ENCODE measurements at regions not wholly inside any gene's neighbourhood (a gene's known extent, or its start where the extent isn't known, plus 50 kb on each side); places are given as distances from the start of the nearest gene placed in this dataset.

DNA sequence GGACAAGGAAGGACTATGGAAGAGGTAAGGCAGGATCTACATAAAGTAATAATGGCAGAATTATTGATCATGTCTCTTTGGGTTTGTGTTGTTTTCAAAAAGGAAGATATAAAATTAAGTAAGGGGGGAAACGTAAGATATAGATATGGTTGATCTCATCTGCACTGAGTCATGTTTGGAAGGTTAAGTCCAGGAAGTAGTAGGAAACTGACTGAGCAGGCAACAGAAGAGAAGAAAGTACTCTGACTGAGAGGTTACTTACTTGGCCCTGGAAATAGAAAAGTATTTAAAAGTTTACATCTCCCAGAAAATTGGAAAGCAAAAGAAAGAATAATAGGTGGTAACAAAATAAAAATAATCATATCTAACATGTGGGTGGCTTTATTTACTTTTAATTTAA is 405.3 kb upstream of the RGMB start:
- Histone ChIP-seq H3K4me3 (ENCODE audit: control extremely low read depth in 1 of 5, extremely low read depth in 1 of 5, insufficient read depth in 1 of 5, low read depth in 2 of 5, low read length in 4 of 5) (no peak overlapping the region), H3K27ac (ENCODE audit: low read length in 2 of 2) (no peak overlapping the region), H3K4me1 (ENCODE audit: control insufficient read depth in 2 of 2, insufficient read depth in 2 of 2, low read length in 2 of 2) (no peaks in the 10 kb centered on the region), H4K20me1 (ENCODE audit: control insufficient read depth, insufficient read depth, low read length, poor library complexity, severe bottlenecking) (no peaks in the 10 kb centered on the region), H3K36me3 (replicated peaks in 1 of 2; ENCODE audit: control extremely low read depth in 1 of 2, control insufficient read depth in 1 of 2, extremely low read depth in 1 of 2, insufficient read depth in 2 of 2, low read length in 1 of 2) (no peaks in the 10 kb centered on the region), H3K9me3 (ENCODE audit: control extremely low read depth in 1 of 3, control insufficient read depth in 2 of 3, insufficient read depth in 1 of 3, low read length in 2 of 3) (no peaks in the 10 kb centered on the region), H3K79me2 (ENCODE audit: control insufficient read depth, insufficient read depth, low read length) (no peaks in the 10 kb centered on the region), H3K4me2 (replicated peaks; ENCODE audit: low read depth, low read length, poor library complexity, severe bottlenecking) (no peak overlapping the region), H3K27me3 (replicated peaks in 1 of 4; ENCODE audit: control extremely low read depth in 1 of 4, control insufficient read depth in 3 of 4, insufficient read depth in 4 of 4, low read length in 3 of 4) (no peaks in the 10 kb centered on the region), H3K9ac (ENCODE audit: low read length) (no peak overlapping the region), H2AFZ (ENCODE audit: insufficient read depth, low read depth, low read length, poor library complexity, severe bottlenecking) (no peak overlapping the region)
- no peaks in the 10 kb centered on the region for H3K9me3 Mint-ChIP-seq (ENCODE audit: insufficient read depth)
- ChIA-PET POLR2A (no interaction called here), CTCF (no interaction called here)
- WGBS (ENCODE audit: insufficient coverage), result 75% methylated on average over 1 of the region's 1 CpG
- intact Hi-C loops (cut with micrococcal nuclease), result no loop called here
- no peaks in the 10 kb centered on the region for H3K4me1 Mint-ChIP-seq
- H3K4me3 Mint-ChIP-seq, result no peak overlapping the region
- DNase-seq (no peak), ATAC-seq (ENCODE audit: low read depth) (no peak)
- H3K27ac Mint-ChIP-seq, result no peak overlapping the region
- no peak for TF ChIP-seq EZH2 (IDR thresholded peaks at IDR 0.05; ENCODE audit: borderline replicate concordance, insufficient read depth, low read depth, low read length, poor library complexity, severe bottlenecking)
- TF ChIP-seq, protein P1, sequence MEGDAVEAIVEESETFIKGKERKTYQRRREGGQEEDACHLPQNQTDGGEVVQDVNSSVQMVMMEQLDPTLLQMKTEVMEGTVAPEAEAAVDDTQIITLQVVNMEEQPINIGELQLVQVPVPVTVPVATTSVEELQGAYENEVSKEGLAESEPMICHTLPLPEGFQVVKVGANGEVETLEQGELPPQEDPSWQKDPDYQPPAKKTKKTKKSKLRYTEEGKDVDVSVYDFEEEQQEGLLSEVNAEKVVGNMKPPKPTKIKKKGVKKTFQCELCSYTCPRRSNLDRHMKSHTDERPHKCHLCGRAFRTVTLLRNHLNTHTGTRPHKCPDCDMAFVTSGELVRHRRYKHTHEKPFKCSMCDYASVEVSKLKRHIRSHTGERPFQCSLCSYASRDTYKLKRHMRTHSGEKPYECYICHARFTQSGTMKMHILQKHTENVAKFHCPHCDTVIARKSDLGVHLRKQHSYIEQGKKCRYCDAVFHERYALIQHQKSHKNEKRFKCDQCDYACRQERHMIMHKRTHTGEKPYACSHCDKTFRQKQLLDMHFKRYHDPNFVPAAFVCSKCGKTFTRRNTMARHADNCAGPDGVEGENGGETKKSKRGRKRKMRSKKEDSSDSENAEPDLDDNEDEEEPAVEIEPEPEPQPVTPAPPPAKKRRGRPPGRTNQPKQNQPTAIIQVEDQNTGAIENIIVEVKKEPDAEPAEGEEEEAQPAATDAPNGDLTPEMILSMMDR (IDR thresholded peaks at IDR 0.05), result no peak
- H3K27me3 Mint-ChIP-seq, result no peaks in the 10 kb centered on the region

DNA sequence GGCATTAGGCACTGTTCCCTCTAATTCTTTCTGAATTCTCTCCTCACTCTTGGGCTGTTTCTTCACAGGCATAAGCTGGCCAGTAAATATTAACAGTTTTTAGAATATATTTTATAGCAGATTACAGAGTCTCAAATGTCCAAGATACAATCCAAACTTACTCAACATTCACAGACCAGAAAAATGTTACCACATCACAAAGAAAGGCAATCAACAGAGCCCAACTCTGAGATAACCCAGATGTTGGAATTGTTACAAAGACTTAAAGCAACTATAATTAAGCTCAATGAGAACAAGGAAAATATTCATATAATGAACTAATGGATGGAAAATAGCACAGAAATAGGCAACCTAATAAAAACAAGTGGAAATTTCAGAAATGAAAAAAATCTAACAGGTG is 401.1 kb upstream of the RGMB start:
- H3K4me2 ChIP-seq (replicated peaks; ENCODE audit: low read depth, low read length, poor library complexity, severe bottlenecking), result no peak overlapping the region

More for the DNA sequence above, 401.1 kb upstream of the RGMB start:
- Mint-ChIP-seq H3K27me3 (no peaks in the 10 kb centered on the region), H3K9me3 (ENCODE audit: insufficient read depth) (no peaks in the 10 kb centered on the region), H3K4me3 (no peak overlapping the region), H3K4me1 (no peaks in the 10 kb centered on the region), H3K27ac (no peak overlapping the region)
- H3K27ac ChIP-seq (ENCODE audit: low read length in 2 of 2), result no peak overlapping the region
- H3K4me3 ChIP-seq (ENCODE audit: control extremely low read depth in 1 of 5, extremely low read depth in 1 of 5, insufficient read depth in 1 of 5, low read depth in 2 of 5, low read length in 4 of 5), result no peak overlapping the region
- H3K79me2 ChIP-seq (ENCODE audit: control insufficient read depth, insufficient read depth, low read length), result no peaks in the 10 kb centered on the region
- no peaks in the 10 kb centered on the region for H3K9me3 ChIP-seq (ENCODE audit: control extremely low read depth in 1 of 3, control insufficient read depth in 2 of 3, insufficient read depth in 1 of 3, low read length in 2 of 3)
- TF ChIP-seq, protein P1 (IDR thresholded peaks at IDR 0.05), result no peak
- no peak for TF ChIP-seq EZH2 (IDR thresholded peaks at IDR 0.05; ENCODE audit: borderline replicate concordance, insufficient read depth, low read depth, low read length, poor library complexity, severe bottlenecking)
- no peak overlapping the region for H2AFZ ChIP-seq (ENCODE audit: insufficient read depth, low read depth, low read length, poor library complexity, severe bottlenecking)
- ATAC-seq (ENCODE audit: low read depth) (no peak), DNase-seq (no peak)
- H3K4me1 ChIP-seq (ENCODE audit: control insufficient read depth in 2 of 2, insufficient read depth in 2 of 2, low read length in 2 of 2), result no peaks in the 10 kb centered on the region
- intact Hi-C loops (cut with micrococcal nuclease), result no loop called here
- no peak overlapping the region for H3K9ac ChIP-seq (ENCODE audit: low read length)
- no peaks in the 10 kb centered on the region for H3K27me3 ChIP-seq (replicated peaks in 1 of 4; ENCODE audit: control extremely low read depth in 1 of 4, control insufficient read depth in 3 of 4, insufficient read depth in 4 of 4, low read length in 3 of 4)
- ChIA-PET POLR2A (no interaction called here), CTCF (no interaction called here)
- no peaks in the 10 kb centered on the region for H3K36me3 ChIP-seq (replicated peaks in 1 of 2; ENCODE audit: control extremely low read depth in 1 of 2, control insufficient read depth in 1 of 2, extremely low read depth in 1 of 2, insufficient read depth in 2 of 2, low read length in 1 of 2)
- H4K20me1 ChIP-seq (ENCODE audit: control insufficient read depth, insufficient read depth, low read length, poor library complexity, severe bottlenecking), result no peaks in the 10 kb centered on the region
